GM12874 (cell line): ENCODE measurements at regions not wholly inside any gene's neighbourhood (a gene's known extent, or its start where the extent isn't known, plus 50 kb on each side); places are given as distances from the start of the nearest gene placed in this dataset.

Experiments used
- TF ChIP-seq, protein P1 (sequence below): IDR thresholded peaks from 2 replicates; pipeline ENCODE4 v1.5.1; 2011; ENCODE audit warnings: low read depth, mild to moderate bottlenecking, control low read depth, low read length, moderate library complexity; ENCODE audit not compliant: insufficient read depth

DNA sequence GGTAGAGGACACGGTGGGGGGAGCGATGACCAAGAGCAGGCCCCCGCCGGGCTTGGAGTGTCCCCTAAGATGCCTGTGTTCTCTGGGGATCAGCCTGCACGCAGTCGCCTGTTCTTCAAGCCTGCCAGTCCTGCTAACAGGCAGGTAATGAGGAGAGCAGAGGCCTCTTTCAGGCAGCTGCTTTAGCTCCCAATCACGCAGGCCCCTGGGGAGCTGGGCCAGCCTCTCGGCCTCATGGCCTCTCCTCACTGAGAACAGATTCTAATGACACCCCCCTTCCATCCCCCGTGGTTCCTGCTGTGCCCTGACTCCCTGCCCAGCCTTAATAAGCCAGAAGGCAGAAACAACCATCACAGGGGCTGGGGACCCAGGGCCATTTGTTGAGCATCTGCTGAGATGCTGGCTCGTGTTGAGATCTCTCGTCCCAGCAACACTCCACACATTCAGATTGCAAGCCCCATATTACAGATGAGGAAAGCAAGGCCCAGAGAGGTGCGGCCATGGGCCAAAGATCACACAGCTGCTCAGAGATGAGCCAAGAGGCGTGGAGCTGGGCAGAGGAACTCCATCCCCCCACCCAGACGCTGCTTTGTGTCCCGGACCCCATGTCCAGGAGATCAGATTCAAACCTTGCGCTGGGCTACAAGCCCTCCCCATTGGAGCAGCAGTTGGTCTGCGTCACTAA lies 71.6 kb upstream of the CASZ1 start:
- TF ChIP-seq, protein P1, sequence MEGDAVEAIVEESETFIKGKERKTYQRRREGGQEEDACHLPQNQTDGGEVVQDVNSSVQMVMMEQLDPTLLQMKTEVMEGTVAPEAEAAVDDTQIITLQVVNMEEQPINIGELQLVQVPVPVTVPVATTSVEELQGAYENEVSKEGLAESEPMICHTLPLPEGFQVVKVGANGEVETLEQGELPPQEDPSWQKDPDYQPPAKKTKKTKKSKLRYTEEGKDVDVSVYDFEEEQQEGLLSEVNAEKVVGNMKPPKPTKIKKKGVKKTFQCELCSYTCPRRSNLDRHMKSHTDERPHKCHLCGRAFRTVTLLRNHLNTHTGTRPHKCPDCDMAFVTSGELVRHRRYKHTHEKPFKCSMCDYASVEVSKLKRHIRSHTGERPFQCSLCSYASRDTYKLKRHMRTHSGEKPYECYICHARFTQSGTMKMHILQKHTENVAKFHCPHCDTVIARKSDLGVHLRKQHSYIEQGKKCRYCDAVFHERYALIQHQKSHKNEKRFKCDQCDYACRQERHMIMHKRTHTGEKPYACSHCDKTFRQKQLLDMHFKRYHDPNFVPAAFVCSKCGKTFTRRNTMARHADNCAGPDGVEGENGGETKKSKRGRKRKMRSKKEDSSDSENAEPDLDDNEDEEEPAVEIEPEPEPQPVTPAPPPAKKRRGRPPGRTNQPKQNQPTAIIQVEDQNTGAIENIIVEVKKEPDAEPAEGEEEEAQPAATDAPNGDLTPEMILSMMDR = no peak

DNA sequence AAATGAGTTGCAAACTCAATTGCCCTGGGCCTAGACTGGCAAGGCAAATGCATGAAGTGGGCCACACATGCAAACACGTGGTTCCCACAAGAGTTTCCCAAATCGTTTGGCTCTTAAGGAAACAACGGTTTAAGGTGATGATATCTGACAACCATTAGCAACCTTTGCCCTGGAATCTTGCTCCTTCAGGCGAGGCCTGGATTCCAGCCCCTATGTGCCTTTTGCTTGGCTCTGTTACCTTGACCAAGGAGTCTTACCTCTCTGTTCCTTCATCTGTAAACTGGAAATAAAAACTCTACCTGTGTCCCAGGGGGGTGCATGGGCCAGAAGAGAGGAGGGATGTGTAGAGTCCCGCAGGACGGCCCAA lies 72.1 kb upstream of the CASZ1 start:
- TF ChIP-seq, protein P1 = no peak

GRCh38 chr1:10869933-10870332 lies 73.5 kb upstream of the CASZ1 start:
- TF ChIP-seq, protein P1 = no peak

DNA sequence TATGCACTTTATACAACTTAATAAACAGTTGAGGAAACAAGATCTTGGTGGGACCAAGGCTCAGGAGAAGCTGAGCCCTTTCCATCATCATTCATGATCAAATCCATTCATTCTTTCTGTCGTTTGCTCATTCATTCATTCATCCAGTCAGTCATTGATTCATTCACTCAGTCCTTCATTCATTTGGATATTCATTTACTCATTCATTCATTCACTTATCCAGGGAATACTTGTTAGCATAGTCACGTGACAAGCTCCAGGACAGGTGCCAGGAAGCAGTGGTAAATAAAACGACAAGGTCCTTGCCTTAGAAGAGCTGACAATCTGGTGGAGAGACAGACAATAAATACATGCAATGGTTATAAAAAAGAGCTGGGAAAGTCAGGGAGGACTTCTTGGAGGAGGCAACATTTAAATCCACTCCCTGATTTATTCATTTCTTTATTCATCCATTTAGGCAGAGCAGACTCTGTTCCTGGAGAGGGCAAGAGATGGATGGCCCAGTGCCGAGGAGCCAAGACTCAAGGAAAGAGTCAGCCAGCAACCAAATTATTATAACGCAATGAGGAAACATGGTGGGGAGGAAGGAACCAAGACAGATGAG lies 74.1 kb upstream of the CASZ1 start:
- TF ChIP-seq, protein P1 = no peak

DNA sequence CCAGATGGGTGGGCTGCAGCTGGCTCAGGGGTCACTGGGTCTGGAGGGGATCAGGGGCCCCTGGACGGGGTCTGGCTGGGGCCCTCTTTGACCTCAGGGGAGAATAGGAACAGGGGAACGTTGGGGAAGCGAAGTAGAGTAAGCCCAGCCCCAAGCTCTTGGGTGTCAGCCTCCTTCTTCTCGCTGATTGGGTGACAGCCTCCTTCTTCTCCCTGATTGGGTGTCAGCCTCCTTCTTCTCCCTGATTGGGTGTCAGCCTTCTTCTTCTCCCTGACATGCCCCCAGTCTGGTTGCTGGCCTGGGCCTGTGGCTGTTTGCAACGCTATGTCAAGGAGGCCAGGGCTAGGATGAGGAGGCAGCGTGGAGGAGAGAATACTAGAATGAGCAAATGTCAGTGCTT lies 76.7 kb upstream of the CASZ1 start:
- TF ChIP-seq, protein P1 = no peak

DNA sequence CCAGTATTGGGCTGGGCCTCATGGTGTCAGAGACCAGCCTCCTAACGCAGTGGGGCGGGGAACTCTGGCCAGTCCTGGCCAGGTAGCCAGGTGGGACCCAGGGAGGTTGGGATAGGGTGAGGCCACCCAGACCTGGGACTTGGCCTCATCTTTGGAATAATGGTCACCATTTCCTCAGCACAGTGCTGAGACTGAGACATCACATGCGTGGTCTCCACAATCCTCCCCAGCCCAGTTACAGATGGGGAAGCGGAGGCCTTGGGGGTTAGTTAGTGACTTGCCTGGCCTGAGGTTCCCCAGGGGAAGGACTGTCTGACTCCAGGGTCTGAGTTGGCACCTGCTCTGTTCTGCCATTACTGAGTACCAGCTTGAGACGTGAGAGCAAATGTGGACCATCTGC lies 77.9 kb upstream of the CASZ1 start:
- TF ChIP-seq, protein P1 = no peak

DNA sequence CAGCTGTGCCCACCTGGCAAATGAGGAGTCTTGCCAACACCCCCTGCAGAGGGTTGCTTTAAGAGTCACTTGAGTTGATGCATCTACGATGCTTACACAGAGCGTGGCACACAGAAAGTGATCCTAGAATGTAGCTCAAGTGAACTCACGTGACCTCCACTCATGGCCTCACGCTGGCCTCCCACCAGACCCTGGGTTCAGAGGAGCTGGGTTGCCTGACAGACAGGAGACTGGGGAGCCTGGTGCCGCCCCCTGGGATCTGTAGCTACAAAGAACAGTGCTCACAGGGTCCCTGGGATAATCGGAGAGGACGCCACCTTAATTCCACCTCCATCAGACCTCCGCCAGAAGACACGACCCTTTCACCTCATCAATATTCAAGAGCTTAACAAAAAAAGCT lies 81.4 kb upstream of the CASZ1 start:
- TF ChIP-seq, protein P1 = no peak
